COR-L47 (cell line): ENCODE measurements at regions not wholly inside any gene's neighbourhood (a gene's known extent, or its start where the extent isn't known, plus 50 kb on each side); places are given as distances from the start of the nearest gene placed in this dataset.

ENCODE experiments used
- DNase-seq: peaks from one replicate; lab custom pipeline; 2025; lab: John Stamatoyannopoulos, UW

- no peak for DNase-seq
These were observed 453.2 kb upstream of the SETBP1 start for GRCh38 chr18:44227501-44227900.

GRCh38 chr18:44229693-44230108, 451.0 kb upstream of the SETBP1 start:
- no peak for DNase-seq

GRCh38 chr18:44231936-44232335, 448.8 kb upstream of the SETBP1 start:
- DNase-seq = no peak

- DNase-seq = no peak
These were observed 448.2 kb upstream of the SETBP1 start for GRCh38 chr18:44232500-44232899.

- no peak for DNase-seq
These were observed 442.2 kb upstream of the SETBP1 start for GRCh38 chr18:44238454-44238853.

DNA sequence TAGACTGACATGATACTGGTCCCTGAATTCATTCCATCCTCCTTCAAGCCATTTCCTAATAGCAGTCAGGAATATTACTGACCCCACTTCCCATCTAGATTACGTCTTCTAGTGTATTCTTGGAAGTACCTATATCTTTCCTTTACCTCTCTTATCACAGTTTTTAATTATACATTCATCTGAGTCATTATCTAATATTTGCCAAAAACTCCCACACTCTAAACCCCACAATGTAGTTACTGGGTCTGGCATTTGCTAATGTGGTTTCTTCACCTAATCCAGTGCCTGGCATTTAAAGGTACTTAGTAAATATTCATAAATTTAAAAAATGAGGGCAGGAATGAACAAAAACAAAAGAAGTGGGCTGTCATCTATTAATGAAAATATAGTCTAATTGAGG, 441.8 kb upstream of the SETBP1 start:
- no peak for DNase-seq

DNA sequence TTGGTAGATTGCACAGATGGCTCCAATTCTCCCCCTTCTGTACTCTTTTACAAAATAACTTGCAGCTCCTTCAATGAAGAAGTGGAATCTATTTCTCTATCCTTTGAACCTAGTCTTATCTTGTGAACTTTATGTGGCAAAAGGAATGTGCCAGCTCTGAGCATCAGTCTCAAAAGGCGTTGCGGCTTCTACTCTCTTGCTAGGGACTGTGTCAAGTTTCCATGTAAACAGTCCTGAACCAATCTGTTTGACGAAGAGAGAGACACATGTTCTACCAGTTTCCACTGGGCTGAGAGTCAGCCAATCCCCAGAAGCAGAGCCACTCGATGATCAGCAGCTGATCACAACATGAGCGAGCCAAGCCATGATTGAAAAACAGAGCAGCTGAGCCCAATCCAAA, 439.7 kb upstream of the SETBP1 start:
- no peak for DNase-seq

GRCh38 chr18:44245019-44245418, 435.7 kb upstream of the SETBP1 start:
- no peak for DNase-seq

- DNase-seq = no peak
These were observed 434.7 kb upstream of the SETBP1 start for GRCh38 chr18:44246001-44246400.

DNA sequence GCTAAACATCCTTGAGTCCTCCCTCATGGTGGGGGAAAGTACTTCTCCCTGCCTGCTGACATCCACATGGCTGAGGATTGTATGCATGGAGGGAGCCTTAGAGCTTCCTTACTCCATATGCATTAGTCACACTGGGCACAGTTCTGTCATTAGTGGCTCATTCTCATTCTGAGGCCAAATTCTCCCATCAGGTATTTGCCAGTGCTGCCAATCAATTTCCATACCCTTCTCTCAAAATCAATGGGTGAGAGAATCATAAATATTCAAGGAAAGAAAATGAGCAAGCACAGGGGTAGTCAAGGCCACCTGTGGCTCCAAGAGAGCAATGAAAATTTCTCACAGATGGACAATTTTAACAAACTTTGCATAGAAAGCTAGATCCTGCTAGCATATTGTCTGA, 422.6 kb upstream of the SETBP1 start:
- no peak for DNase-seq

DNA sequence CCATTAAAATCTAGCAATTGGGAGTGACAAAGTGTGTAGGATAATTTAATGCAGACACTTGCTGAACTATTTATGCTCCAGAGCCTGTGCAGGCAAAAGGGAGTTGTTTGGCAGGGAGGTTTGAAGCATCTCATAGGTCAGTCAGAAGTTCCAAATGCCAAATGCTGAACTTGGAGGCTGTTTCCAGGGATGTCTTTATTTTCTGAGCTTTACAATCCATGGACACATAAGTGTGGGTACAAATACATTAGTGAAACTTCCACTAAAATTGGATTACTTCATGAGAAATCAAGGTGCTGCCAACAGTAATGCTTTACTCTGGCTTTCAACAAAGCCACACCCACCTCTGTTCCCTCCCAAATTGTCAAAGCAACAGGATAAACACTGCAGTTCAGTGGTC, 422.1 kb upstream of the SETBP1 start:
- DNase-seq = no peak

- DNase-seq = no peak
These were observed 421.1 kb upstream of the SETBP1 start for GRCh38 chr18:44259610-44260009.

DNA sequence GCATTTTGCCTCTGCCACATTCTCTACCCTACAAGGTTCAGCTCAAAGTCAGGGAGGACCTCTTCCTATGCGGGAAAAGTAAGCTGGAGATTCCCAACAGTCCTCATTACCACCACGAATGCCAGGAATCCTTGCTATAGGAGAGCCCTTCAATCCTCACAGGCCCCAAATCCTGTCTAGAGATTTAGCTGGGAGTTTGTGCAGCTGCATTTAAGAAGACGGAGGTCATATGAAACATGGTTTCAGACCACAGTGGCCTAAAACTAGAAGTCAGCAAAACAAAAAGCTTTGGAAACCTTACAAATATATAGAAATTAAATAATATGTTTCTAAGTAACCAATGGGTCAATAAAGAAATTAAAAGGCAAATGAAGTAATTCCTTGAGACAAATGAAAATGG, 415.3 kb upstream of the SETBP1 start:
- DNase-seq = no peak

- DNase-seq = no peak
These were observed 407.4 kb upstream of the SETBP1 start for GRCh38 chr18:44273298-44273697.

DNA sequence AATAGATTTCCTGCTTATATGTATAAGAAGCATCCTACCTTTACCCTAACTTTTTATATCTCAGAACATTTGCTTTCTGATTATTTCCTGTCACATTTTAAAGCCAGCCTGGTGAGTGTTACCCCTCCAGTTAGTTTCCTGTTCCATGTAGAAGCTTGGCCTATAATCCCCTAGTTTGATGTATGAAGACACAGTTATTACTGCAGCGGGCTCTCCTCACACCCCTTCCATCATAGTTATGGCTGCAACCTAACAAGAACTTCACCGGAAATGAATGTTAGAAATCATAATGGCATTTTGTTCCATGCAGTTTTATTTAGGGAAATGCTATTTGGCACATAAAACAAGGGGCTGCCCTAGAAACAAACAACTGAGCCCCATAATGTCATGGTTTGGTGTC, 400.2 kb upstream of the SETBP1 start:
- DNase-seq = no peak

DNA sequence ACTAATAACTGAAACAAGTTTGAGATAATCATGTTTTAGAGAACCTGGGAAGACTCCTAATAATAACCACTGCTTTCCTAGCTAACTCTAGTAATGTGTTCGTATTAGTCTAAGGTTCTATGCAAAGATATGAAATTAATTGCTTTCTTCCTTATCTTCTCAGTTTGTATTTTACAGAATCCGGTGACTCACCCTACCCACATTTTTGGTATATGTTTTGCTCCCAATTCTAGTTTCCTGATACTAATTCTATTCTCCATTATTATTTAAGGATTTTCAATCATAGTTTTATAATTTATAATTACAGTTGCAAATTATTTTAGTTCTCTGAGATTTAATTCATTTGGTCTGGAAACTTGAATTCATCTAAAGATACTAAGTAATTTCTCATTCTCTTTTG, 394.6 kb upstream of the SETBP1 start:
- no peak for DNase-seq

- DNase-seq = no peak
These were observed 390.2 kb upstream of the SETBP1 start for GRCh38 chr18:44290366-44290977.

DNA sequence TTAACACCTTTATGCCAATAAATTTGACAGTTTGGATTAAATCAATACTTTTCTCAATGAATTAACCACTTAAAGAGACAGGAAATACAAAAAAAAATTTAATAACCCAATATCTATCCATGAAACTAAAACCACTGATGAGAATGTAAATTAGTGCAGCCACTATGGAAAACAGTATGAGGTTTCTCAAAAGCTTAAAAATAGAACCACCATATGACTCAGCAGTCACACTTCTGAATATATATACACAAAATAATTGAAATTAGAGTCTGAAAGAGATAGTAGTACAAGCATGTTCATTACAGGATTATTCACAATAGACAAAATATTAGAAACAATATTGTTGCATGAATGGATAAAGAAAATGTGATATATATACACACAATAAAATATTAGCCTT, 382.1 kb upstream of the SETBP1 start:
- DNase-seq = no peak

DNA sequence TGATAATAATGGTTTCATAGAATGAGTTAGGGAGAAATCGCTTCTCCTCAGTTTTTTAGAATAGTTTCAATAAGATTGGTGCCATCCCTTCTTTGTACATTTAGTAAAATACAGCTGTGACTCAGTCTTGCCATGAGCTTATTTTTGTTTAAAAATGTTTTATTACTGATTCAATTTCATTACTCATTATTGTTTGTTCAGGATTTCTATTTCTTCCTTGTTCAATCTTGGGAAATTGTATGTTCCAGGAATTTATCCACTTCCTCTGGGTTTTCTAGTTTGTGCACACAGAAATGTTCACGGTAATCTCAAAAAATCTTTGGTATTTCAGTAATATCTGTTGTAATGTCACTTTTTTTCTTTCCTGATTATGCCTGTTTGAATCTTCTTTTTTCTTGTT, 371.5 kb upstream of the SETBP1 start:
- DNase-seq = no peak

GRCh38 chr18:44320619-44321460, 359.8 kb upstream of the SETBP1 start:
- DNase-seq = no peak

DNA sequence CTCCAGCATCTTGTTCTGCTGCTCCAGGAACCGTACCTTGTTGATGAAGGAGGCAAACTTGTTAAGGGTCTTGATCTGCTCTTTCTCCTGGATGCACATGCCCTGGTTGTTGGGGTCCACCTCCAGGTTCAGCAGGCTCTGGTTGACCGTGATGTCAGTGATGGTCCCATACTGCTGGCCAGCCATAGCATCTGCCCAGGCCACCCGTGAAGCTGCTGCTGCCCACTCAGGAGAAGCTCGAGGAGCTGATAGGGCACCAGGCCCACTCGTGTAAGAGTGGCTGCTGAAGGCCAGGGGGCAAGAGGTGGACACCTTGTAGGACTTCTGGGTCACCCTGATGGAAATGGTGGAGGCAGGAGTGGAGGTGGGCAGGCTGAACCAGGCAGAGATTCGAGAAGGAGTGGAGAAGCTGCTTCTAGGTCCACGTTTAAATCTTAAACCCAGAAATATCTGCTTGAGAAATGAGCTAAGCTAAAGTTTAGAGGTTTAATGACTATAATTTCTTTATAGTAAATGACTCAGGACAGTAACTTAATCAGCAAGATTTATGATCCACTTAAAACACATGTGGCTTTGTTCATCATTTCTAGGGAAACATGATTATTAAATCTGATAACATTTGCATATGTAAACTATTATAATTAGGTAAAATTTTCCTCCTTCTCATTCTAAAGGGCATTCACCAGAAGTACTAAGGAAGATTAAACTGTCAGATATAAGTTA, 358.7 kb upstream of the SETBP1 start:
- no peak for DNase-seq

GRCh38 chr18:44323125-44323524, 357.6 kb upstream of the SETBP1 start:
- DNase-seq = no peak

- DNase-seq = no peak
These were observed 356.3 kb upstream of the SETBP1 start for GRCh38 chr18:44324361-44324760.
